K562 (cell line): ENCODE measurements at regions not wholly inside any gene's neighbourhood (a gene's known extent, or its start where the extent isn't known, plus 50 kb on each side); places are given as distances from the start of the nearest gene placed in this dataset.

ENCODE experiments used
- ATAC-seq: fragments of 200-7000 bp; cut with Tn5 transposase; 3 replicates; pipeline ENCODE4 v1.9.1; 2020; ENCODE audit warnings: moderate library complexity
- BruUV-seq: library from RNA; stranded (reverse); fragments of 400-500 nt; replicated peaks from 2 replicates; lab custom pipeline; 2021; lab: Mats Ljungman, UMichigan
- CTCF ChIA-PET: fragments of 300-600 bp; formaldehyde crosslinking; extraction: SDS; loops from one replicate; lab custom pipeline; 2021; ENCODE audit warnings: low intra/inter-chr PET ratio; lab: Yijun Ruan, JAX
- POLR2A ChIA-PET: fragments of 300-600, 350-650 bp; sonication (Branson Sonifier 250); formaldehyde crosslinking; extraction: SDS; loops from one replicate; lab custom pipeline; 2021; ENCODE audit warnings: antibody characterized with exemption, inconsistent platforms; lab: Yijun Ruan, JAX
- DNase-seq, 4 experiments: peaks; one replicate each; pipeline versions ENCODE4 v3.0.0 to v3.0.0-alpha.2; 2011 to 2018; ENCODE audit warnings: low spot score in 3 of 4, mixed read lengths in 3 of 4; ENCODE audit errors: extremely low read depth in 1 of 4
- FAIRE-seq: peaks from 2 replicates; lab custom pipeline; 2011; peaks lifted over from hg19 to GRCh38; lab: Jason Lieb, UNC
- H2AFZ ChIP-seq: 2 replicates; pipeline ENCODE4 v1.6.0; 2011; ENCODE audit warnings: low read depth, low read length, control low read depth, inconsistent platforms
- H3K27ac ChIP-seq: fragments of 200-600 bp; 3 replicates; pipeline ENCODE4 v1.8.0; 2011; ENCODE audit warnings: low read depth, mild to moderate bottlenecking, control low read depth, inconsistent platforms, low read length, moderate library complexity, mixed read lengths; ENCODE audit errors: extremely low read depth
- H3K27me3 ChIP-seq, 2 experiments: fragments of 300-600 bp in 1 of 2; 2 replicates in 1 of 2; 3 replicates in 1 of 2; pipeline versions ENCODE4 v1.6.0 to v1.8.0; 2011; ENCODE audit warnings: inconsistent platforms in 2 of 2, low read length in 2 of 2, mild to moderate bottlenecking in 1 of 2, mixed read lengths in 1 of 2, moderate library complexity in 1 of 2; ENCODE audit not compliant: control insufficient read depth in 2 of 2, insufficient read depth in 2 of 2
- H3K36me3 ChIP-seq: fragments of 300-600 bp; 3 replicates; pipeline ENCODE4 v1.8.0; 2011; ENCODE audit warnings: mild to moderate bottlenecking, low read length, inconsistent platforms; ENCODE audit not compliant: control insufficient read depth, insufficient read depth
- H3K4me1 ChIP-seq, 2 experiments: fragments of 200-600 bp in 1 of 2; replicated peaks in 1 of 2; 2 replicates in 1 of 2; 3 replicates in 1 of 2; pipeline versions ENCODE4 v1.5.1 to v1.8.0; 2011; ENCODE audit warnings: inconsistent platforms in 2 of 2, low read length in 2 of 2, mild to moderate bottlenecking in 1 of 2, mixed read lengths in 1 of 2, moderate library complexity in 1 of 2; ENCODE audit not compliant: control insufficient read depth in 2 of 2, insufficient read depth in 2 of 2
- H3K4me2 ChIP-seq: 2 replicates; pipeline ENCODE4 v1.6.1; 2011; ENCODE audit warnings: low read length, control low read depth, inconsistent platforms, mixed read lengths; ENCODE audit not compliant: insufficient read depth
- H3K4me3 ChIP-seq: fragments of 200-600 bp; sonication (generic), shearing (Covaris generic); 2 replicates; pipeline ENCODE4 v1.5.1; 2016; ENCODE audit warnings: control low read depth, inconsistent platforms
- H3K79me2 ChIP-seq: fragments of 200-600 bp; 3 replicates; pipeline ENCODE4 v1.8.0; 2011; ENCODE audit warnings: low read length, inconsistent platforms; ENCODE audit not compliant: control insufficient read depth, insufficient read depth
- H3K9ac ChIP-seq, 2 experiments: 2 replicates each; pipeline versions ENCODE4 v1.6.0 to v1.6.1; 2011; ENCODE audit warnings: low read depth in 2 of 2, low read length in 2 of 2, control low read depth in 1 of 2, inconsistent platforms in 1 of 2, mild to moderate bottlenecking in 1 of 2, mixed read lengths in 1 of 2; ENCODE audit not compliant: insufficient read depth in 1 of 2
- H3K9me1 ChIP-seq: one replicate; pipeline ENCODE4 v1.6.0; 2011; ENCODE audit warnings: inconsistent platforms, mild to moderate bottlenecking, low read length, moderate library complexity; ENCODE audit not compliant: control insufficient read depth, insufficient read depth
- H3K9me3 ChIP-seq: replicated peaks from 2 replicates; pipeline ENCODE4 v1.5.1; 2011; ENCODE audit warnings: low read depth, low read length, inconsistent platforms; ENCODE audit not compliant: control insufficient read depth, insufficient read depth
- H4K20me1 ChIP-seq: replicated peaks from 2 replicates; pipeline ENCODE4 v1.6.1; 2011; ENCODE audit warnings: low read length, inconsistent platforms, mixed read lengths; ENCODE audit not compliant: control insufficient read depth, insufficient read depth
- ETV1 ChIP-seq: fragments of 450-650 bp; conservative IDR thresholded peaks from 2 replicates; pipeline ENCODE4 v1.6.1; 2016; ENCODE audit warnings: missing genetic modification characterization, control low read depth, low read depth, missing compliant biosample characterization
- GABPB2 ChIP-seq: fragments of 250-450 bp; sonication (Bioruptor Pico); conservative IDR thresholded peaks from 2 replicates; pipeline ENCODE4 v1.5.1; 2021; ENCODE audit warnings: mild to moderate bottlenecking
- HSF4 ChIP-seq: fragments of 250-450 bp; sonication (Bioruptor Pico); IDR thresholded peaks from 2 replicates; pipeline ENCODE4 v2.1.2; 2022; ENCODE audit warnings: mild to moderate bottlenecking, moderate library complexity, borderline replicate concordance
- NCOA2 ChIP-seq, 2 experiments: fragments of 450-650 bp; IDR thresholded peaks; 2 replicates each; pipeline ENCODE4 v1.6.1; 2018; ENCODE audit warnings: mild to moderate bottlenecking in 2 of 2, moderate library complexity in 1 of 2; ENCODE audit not compliant: partially characterized antibody in 2 of 2
- RUNX1 ChIP-seq: sonication (generic); IDR thresholded peaks from 2 replicates; pipeline ENCODE4 v1.6.1; 2016; ENCODE audit warnings: antibody characterized with exemption, low read depth
- ZFPM2 ChIP-seq: fragments of 250-450 bp; sonication (Bioruptor Pico); IDR thresholded peaks from 2 replicates; pipeline ENCODE4 v1.5.1; 2022; ENCODE audit warnings: mild to moderate bottlenecking
- ZNF408 ChIP-seq: fragments of 250-450 bp; sonication (Bioruptor Pico); IDR thresholded peaks from 2 replicates; pipeline ENCODE4 v1.4.0; 2020; ENCODE audit warnings: low read depth, mild to moderate bottlenecking, moderate library complexity
- ZNF589 ChIP-seq: fragments of 200-800 bp; sonication (Bioruptor generic); IDR thresholded peaks from 2 replicates; pipeline ENCODE4 v1.6.1; 2016; ENCODE audit warnings: low read depth, missing genetic modification characterization, missing compliant biosample characterization
- WGBS: fragments of 100-300 bp; shearing (Covaris generic); methylation state at CpG from one replicate; pipeline ENCODE4 v1.1.6; 2016; ENCODE audit warnings: low coverage, mixed read lengths; ENCODE audit not compliant: insufficient coverage; ENCODE audit errors: missing lambda C conversion rate; 5-methylcytosine and 5-hydroxymethylcytosine counted together
- in situ Hi-C: fragments of 300-500 bp; cut with MboI; formaldehyde crosslinking; loops from 4 replicates; pipeline ENCODE4 v1.15.0; 2018; ENCODE audit warnings: inconsistent platforms, mixed read lengths
- intact Hi-C: fragments of 100-400 bp; cut with micrococcal nuclease; formaldehyde crosslinking; loops from 2 replicates; pipeline ENCODE4 v1.14.2; 2022
- TF ChIP-seq, protein P1 (sequence below): sonication (generic); formaldehyde crosslinking; IDR thresholded peaks from 2 replicates; pipeline ENCODE4 v1.8.1; 2023; ENCODE audit warnings: mild to moderate bottlenecking, missing genetic modification reagents
- TF ChIP-seq, protein P2 (sequence below): fragments of 250-450 bp; sonication (Bioruptor Pico); IDR thresholded peaks from 2 replicates; pipeline ENCODE4 v1.5.1; 2021; ENCODE audit warnings: mild to moderate bottlenecking

DNA sequence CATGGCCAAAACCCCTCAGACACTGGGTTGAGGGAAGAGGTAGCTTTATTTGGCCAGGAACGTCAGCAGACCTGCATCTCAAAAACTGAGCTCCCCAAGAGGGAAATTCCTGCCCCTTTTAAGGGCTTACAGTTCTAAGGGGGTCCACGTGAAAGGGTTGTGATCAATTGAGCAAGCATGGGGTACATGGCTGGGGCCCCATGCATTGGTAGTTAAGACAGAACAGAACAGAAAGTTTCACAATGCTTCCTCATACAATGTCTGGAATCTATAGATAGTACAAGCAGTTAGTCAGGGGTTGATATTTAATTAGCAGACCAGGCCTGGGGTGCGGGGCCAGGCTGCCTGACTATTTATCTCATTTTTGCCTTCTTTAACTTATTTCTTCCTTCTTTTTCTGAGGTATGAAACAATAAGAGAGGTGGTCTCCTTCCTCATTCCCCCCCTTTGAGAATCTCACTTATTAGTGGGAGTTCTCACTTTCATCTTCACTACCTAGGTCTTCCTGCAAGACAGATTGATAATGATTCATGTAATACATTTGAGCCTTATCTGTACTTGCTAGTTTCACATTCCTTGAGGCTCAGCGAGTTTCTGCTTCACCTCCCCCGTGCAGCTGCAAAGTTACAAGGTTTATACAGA is 84.8 kb downstream of the SLC25A15 start (continued):
- TF ChIP-seq GABPB2 (CRISPR knock-in tag) (no peak), ZNF408 (CRISPR knock-in tag) (no peak), RUNX1 (no peak)
- TF ChIP-seq, protein P1, sequence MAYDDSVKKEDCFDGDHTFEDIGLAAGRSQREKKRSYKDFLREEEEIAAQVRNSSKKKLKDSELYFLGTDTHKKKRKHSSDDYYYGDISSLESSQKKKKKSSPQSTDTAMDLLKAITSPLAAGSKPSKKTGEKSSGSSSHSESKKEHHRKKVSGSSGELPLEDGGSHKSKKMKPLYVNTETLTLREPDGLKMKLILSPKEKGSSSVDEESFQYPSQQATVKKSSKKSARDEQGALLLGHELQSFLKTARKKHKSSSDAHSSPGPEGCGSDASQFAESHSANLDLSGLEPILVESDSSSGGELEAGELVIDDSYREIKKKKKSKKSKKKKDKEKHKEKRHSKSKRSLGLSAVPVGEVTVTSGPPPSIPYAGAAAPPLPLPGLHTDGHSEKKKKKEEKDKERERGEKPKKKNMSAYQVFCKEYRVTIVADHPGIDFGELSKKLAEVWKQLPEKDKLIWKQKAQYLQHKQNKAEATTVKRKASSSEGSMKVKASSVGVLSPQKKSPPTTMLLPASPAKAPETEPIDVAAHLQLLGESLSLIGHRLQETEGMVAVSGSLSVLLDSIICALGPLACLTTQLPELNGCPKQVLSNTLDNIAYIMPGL, result no peak

DNA sequence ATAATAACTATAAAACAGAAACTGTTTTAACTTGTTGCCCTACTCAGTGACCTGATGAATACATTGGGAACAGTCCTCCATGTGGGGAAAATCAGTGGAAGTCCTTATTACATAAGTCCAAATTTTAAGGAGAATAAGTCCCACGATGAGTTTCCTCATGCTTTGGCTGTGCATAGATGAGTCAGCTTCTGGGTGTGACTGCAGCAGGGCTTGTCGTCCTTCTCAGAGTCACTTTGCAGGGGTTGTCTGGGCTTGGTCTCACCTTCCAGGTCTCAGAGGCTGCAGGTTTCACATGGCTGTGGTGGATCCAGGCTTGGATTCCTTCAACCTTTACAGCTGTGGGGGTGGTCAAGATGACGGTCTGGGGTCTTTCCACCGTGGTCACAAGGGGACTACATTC is 85.6 kb downstream of the SLC25A15 start:
- Histone ChIP-seq H3K36me3 (no peaks in the 10 kb centered on the region), H3K9me1 (no peaks in the 10 kb centered on the region), H3K9ac (no peak overlapping the region), H3K79me2 (no peaks in the 10 kb centered on the region), H3K27ac (no peak overlapping the region), H3K4me1 (no peaks in the 10 kb centered on the region), H3K4me2 (no peak overlapping the region), H2AFZ (no peak overlapping the region), H3K4me3 (no peak overlapping the region), H3K27me3 (no peaks in the 10 kb centered on the region), H3K9me3 (peaks cover 4% of the 10 kb centered on the region; the same call in 1 of the 2 replicates), H4K20me1 (no peaks in the 10 kb centered on the region)
- ATAC-seq (no peak), DNase-seq (no peak), FAIRE-seq (no peak)
- 3% methylated on average over 4 of the region's 4 CpGs for WGBS
- in situ Hi-C loops, result no loop called here
- no TSS peak for BruUV-seq
- CTCF ChIA-PET, result no interaction called here
- intact Hi-C loops, result no loop called here
- POLR2A ChIA-PET, result interaction anchor here (0.7 to 1.0 kb wide), 2 partner anchors 29 to 1702 kb away, joined by 3 read pairs; no protein-coding TSS in a partner anchor
- no peak for TF ChIP-seq ZFPM2 (CRISPR knock-in tag)
- no peak for TF ChIP-seq NCOA2 (IDR thresholded peaks at IDR 0.05; ENCODE audit: partially characterized antibody in 2 of 2)
- no peak for TF ChIP-seq ZNF589
- TF ChIP-seq, protein P2, sequence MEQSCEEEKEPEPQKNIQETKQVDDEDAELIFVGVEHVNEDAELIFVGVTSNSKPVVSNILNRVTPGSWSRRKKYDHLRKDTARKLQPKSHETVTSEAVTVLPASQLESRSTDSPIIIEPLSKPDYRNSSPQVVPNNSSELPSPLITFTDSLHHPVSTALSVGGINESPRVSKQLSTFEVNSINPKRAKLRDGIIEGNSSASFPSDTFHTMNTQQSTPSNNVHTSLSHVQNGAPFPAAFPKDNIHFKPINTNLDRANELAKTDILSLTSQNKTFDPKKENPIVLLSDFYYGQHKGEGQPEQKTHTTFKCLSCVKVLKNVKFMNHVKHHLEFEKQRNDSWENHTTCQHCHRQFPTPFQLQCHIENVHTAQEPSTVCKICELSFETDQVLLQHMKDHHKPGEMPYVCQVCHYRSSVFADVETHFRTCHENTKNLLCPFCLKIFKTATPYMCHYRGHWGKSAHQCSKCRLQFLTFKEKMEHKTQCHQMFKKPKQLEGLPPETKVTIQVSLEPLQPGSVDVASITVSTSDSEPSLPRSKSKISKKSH (CRISPR knock-in tag), result no peak
- no peak for TF ChIP-seq HSF4 (CRISPR knock-in tag)
- TF ChIP-seq ETV1 (tag), result no peak
